Prostate gland (tissue), 2 donors: ENCODE measurements at regions not wholly inside any gene's neighbourhood (a gene's known extent, or its start where the extent isn't known, plus 50 kb on each side); places are given as distances from the start of the nearest gene placed in this dataset.

Source experiments
- CTCF ChIP-seq, 4 experiments: fragments of 200-600 bp in 2 of 4; fragments of 450-650 bp in 2 of 4; sonication (generic) in 2 of 4; IDR thresholded peaks; 1 replicate in 3 of 4; 2 replicates in 1 of 4; pipeline ENCODE4 v1.5.1; 2016 to 2019; ENCODE audit warnings: antibody characterized with exemption in 4 of 4, mild to moderate bottlenecking in 2 of 4, moderate library complexity in 2 of 4
- POLR2A ChIP-seq: fragments of 450-650 bp; IDR thresholded peaks from one replicate; pipeline ENCODE4 v1.6.1; 2016; ENCODE audit warnings: antibody characterized with exemption, mild to moderate bottlenecking

- TF ChIP-seq CTCF (IDR thresholded peaks at IDR 0.05) (no peak), POLR2A (no peak)
Observed at GRCh38 chr1:47688461-47689296, 250.8 kb downstream of the FOXD2 start.
